ENCODE measurements at regions not wholly inside any gene's neighbourhood (a gene's known extent, or its start where the extent isn't known, plus 50 kb on each side); places are given as distances from the start of the nearest gene placed in this dataset.
"Not testable (repeated sequence)": the region's sequence is repeated elsewhere in the genome, so short reads cannot be mapped to it uniquely, and the experiment has no call there.

DNA sequence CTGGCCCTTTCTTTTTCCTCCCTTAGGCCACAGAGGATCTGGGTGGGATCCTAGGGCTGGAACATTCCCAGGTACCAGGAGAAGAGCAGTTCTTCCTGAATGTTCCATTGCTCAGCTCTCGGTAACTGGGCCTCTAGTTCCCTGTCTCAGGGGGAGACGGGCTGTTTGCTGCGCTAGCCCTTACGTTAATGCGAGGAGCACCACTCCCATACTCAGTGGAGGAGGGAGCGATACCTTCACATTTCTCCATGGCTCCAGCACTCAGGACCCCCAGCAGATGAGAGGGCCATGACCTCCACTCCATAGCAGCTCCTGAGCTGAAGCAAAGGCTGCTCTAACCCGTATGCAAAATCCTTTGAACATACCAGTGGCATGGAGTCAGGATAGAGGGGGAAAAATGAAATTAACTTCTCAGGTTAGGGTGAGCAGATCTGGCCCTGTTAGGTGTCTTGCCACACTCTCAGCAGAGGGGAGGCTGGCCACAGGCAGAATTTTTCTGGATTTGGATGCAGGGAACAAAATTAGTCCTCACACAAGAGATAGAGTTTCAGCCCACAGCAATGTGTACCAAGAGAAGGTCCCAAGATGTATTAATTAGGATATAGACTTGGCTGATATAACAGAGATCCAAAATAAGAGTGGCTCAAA is 206.7 kb downstream of the ZFP36L2 start:
- DNase-seq (ENCODE audit: low read depth, low spot score) = no peak

DNA sequence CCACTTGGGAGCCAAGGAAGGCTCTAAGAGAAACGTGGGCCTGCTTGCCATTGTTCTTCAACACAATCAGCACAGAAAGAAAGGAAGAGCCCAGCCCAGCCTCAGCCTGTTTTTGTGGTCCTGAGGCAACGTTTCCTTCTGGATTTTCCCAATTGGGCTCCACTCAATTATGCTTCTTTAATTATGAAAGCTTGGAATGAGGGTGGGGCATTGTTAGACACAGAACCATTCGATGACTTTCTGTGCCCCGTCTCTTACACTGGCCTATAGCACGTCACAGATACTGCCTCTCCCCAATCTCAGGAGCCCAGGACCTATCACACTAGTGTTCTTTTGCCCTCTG is 207.4 kb downstream of the ZFP36L2 start:
- DNase-seq (ENCODE audit: low read depth, low spot score) = no peak

DNA sequence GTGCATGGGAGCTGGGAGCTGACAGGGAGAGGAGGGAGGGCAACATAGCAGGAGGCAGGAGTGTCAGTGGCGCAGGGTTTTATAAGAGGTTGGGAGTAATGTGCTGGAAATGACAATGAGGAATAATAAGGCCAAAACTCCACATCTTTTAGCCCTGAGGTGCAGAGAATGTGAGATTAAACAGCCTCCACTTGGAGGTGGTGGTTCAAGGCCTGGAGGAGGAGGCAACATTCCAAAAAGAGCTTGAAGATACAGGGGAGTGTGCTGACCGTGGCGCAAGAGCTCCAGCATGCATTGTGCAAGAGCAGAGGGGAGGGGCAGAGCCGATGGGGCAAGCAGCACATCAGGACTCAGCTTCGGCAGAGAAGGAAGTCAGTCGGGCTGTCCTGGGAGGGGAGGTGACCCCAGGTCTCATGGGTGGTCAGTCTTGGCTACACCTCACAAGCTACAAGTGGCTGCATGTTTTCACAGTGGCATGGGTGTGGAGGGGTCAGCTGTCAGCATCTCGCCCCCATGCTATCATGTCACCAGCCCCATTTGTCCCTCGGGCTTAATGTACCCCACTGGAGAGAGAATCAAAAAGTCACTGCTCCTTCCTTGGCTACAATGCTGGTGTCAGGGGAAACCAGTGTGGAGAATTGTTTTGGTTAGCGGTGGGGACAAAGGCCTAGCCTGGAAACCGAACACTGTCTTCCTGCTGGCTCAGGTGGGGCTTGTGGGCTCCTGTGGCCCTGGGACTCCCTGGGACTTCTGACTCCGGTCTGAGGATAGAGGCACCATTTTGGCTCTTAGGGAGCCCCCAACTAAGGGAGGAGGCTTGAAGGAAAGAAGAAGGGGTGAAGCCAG is 208.0 kb downstream of the ZFP36L2 start:
- DNase-seq (ENCODE audit: low read depth, low spot score) = no peak

DNA sequence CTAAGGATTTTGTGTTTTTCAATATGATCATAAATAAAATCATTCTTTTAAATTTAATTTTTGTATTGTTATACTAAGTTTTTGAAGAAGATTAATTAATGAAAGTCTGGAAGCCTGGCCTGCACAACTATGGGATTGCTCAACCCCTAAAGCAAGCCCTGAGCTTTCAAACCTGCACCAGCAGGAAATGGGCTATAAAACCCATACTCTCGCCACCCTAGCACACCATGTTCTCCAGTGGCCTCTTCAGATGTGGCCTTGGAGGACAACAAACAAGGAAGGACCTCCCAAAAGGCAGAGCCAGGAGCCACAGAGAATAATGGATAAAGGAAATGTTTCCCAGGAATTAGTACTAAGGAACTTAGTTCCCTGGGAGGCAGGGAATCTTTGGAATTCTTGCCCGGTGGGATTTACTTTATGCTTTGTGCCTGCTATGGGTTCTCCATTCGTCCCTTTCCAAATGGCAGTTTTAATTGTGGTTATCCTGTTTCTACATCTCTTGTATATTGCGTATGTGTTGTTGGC is 212.5 kb downstream of the ZFP36L2 start:
- no peak for DNase-seq (ENCODE audit: low read depth, low spot score)

DNA sequence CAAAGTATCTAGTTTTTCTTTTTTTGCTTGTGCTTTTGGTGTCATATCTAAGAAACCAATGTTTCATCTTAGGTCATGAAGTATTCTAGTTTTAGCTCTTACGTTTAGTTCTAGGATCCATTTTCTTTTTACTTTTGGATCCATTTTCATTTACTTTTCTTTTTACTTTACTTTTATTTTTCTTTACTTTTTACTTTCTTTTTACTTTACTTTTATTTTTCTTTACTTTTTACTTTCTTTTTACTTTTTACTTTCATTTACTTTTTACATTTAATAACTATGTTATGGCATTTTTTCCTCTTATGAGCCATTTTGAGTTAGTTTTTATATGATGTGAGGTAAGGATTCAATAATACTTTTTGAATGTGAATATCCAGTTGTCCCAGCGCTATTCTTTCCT is 213.4 kb downstream of the ZFP36L2 start:
- DNase-seq (ENCODE audit: low read depth, low spot score) = no peak

DNA sequence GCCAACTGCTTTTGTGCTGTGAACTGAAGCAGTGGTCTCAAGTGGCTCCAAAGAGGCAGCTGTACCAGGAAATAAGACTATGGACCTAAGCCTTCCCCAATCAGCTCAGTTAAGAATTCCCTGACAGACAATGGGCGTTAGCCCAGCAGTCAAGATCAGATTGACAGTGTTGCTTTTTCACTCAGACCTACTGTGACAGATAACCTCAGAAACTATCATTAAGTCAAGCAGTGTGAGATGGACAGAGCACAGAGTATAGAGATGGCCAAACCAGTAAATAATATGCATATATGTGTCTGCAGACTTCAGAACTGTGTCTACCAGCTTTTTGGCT is 215.3 kb downstream of the ZFP36L2 start:
- no peak for DNase-seq (ENCODE audit: low read depth, low spot score)

DNA sequence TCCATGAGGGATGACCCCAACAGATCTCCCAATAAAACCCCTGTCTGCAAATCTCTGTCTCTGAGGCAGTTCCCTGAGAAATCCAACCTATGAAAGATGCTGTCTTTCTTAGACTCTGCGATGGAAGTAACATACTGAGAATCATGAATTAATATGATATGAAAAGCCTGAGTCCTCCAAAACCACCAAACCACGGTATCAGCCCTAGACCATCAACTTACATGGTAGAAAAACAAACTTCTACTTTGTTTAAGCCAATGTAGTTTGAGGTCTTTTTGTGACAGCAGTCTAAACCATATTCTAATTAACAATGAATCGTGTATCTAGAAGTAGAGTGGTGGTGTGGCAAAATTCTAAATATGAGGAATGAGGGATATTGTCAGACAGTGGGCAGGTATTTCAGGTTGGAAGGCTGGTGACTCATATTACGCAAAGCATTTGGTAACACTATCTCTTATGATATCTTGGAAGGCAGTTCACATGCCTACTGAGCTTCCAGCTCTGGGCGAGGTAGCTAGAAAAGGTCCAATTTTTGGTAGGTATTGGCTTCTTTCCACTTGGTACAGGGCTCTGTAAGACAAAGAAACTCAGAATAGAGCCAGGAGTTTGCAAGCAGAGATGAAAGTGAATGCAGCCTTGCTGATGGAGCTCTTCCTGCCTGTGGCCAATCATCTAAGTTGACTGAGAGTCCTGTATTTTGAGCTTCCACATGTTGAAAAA is 215.8 kb downstream of the ZFP36L2 start:
- DNase-seq (ENCODE audit: low read depth, low spot score) = no peak

DNA sequence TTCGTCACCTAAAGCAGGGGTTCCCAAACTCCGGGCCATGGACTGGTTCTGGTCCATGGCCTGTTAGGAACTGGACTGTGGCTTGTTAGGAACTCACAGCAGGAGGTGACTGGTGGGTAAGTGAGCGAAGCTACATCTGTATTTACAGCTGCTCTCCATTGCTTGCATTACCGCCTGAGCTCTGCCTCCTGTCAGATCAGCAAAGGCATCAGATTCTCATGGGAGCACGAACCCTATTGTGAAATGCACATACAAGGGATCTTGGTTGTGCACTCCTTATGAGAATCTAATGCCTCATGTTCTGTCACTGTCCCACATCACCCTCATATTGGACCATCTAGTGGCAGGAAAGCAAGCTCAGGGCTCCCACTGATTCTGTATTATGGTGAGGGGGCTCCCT is 217.0 kb downstream of the ZFP36L2 start:
- no peak for DNase-seq (ENCODE audit: low read depth, low spot score)

DNA sequence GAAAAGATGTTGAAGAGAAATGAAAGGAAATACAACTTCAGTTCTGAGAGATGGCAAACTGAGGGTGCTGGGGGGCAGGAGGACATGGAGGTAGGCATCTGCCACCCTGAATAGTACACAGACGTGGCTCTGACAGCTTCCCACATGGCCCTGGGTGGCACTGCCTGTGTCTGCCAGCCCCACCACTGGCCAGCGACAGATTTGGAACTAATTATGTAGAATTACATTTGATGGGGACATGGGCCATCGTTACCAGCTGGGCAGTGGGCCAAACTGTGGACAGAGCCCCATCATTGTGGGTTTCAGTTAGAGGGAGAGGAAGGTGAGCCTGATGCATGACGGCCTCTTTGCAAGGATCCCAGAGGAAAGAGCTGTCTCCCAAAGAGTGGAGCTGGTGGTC is 216.0 kb upstream of the HAAO start:
- DNase-seq (ENCODE audit: low read depth, low spot score) = no peak

DNA sequence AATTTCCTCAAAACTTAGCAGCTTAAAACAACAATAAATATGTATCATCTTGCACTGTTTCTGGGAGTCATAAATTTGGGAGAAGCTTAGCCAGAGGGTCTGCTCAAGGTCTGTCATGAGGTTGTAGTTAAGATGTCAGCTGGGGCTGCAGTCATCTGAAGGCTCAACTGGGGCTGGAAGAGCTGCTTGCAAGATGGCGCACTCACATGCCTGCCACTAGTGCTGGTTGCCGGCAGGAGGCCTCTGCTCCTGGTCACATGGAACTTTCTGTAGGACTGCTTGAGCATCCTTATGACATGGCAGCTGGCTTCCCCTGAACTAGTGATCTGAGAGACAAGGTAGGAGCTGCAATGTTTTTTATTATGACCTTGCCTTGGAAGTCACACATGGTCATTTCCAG is 215.5 kb upstream of the HAAO start:
- no peak for DNase-seq (ENCODE audit: low read depth, low spot score)

DNA sequence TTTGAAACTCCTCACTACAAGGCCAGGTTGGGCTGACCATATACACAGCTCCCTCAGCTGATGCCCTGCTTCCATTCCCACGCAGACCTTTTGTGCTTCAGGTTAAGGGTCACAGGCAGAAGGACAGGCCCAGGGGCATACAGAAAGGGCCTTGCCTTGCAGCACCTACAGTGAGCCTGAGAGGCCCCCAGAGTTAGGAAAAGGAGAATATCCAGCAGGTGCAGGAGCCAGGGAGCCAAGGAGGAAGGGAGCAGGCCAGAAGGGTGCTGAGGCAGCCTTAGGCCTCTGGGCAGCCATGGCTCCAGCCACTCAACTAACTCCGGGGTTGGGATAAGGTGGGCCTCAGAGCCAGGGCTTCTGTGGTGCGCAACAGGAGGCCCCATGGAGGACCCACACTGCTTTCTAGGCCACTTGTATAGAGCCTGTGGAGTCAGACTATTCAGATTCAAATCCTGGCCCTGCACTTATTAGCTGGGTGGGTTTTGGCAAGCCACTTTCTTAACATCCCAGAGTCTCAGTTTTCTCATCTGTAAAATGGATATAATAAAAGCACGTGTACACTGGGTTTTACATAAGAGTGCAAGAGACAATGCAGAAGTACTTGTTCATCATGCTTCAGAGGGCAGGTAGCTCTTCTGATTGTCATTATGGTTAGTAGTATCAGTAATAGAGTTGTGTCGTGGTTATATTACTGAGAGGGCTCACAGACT is 214.6 kb upstream of the HAAO start:
- no peak for DNase-seq (ENCODE audit: low read depth, low spot score)

DNA sequence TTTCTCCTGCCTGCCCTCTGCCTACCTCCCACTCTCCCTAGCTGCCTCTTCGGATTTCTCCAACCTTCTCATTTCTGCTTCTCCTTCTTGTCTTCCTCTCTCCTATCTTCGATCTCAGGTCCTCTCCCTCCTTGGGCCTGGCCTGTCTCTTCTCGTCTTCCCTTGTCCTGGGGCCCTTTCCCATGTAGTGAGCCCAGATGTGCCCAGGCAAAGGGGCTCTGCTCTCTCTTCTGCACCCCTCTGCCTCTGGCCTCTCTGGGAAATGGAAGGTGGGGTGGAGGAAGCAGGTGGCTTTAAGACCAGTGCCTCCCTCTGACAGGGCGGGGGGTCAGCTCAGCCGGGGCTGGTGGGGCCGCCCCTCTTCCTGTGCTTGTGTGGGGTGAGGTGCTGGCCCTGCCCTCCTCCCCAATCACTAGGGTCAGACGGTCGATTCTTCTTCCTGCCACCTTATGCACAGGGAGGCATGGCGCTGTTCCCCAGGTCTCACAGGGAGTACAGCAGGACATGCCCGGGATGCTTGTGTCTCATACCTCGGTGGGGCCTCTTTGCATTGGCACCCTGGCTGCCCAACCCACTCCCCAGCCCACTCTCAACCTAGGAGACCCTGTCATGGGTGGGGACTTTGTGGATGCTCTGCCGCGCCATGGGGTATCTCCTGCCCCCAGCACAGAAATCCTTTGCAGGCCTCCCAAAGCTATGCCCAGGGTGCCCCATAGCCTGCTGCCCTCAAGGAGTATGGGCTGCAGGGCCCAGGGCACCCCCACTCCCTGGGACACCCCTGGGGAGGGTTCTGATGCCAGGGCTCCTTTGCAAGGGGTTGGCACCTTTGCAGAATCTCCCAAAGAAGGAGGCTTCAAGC is 213.8 kb upstream of the HAAO start:
- no peak for DNase-seq (ENCODE audit: low read depth, low spot score)

DNA sequence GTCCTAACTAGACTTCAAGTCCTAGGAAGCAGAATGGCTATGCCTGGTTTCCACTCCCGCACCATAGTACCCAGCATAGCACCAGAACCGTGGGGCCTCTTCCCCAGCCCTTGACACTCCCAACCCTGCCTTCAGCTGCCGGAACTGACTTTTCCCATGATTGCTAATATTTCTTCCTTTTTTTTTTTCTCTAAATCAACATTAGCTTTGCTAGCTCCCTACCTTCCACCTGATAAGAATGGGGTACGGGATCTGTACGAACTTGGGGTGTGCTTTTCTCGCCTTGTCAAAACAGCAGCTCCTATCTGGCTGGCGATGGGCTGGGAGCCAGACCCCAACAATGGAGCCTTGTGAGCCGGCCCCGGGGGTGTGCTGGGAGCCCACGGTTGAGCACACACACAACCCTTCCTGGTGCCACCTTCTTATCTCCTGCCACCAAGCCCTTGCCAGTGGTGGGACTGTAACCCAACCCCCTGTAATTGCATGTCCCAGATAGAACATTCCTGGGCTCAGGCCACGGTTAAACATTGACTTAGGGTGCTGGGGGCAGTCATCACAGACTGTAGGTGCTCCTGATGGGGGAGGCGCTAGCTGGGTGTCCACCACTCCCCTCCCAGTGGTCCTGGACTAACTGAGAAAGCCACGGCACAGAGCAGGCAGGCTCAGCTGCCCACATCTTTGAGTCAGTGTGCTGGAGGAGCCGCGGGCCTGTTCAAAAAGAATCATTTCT is 213.0 kb upstream of the HAAO start:
- DNase-seq (ENCODE audit: low read depth, low spot score) = no peak

DNA sequence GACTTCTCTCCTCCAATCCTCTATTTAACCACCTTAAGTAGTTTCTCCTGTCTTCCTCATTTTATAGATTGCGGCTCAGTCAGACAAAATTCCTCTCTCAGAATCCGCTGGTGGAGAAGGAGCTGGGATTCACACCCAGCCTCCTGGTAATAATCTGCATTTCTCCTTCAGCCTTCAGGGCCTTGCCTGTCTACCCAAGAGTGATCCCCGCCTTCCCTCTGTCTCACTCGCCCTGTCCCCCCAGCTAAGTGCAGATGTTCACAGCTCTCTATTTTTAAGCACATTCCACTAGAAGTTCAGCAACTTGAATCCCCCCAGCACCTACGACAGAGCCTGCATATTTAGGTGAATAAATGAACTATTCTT is 212.5 kb upstream of the HAAO start:
- no peak for DNase-seq (ENCODE audit: low read depth, low spot score)

DNA sequence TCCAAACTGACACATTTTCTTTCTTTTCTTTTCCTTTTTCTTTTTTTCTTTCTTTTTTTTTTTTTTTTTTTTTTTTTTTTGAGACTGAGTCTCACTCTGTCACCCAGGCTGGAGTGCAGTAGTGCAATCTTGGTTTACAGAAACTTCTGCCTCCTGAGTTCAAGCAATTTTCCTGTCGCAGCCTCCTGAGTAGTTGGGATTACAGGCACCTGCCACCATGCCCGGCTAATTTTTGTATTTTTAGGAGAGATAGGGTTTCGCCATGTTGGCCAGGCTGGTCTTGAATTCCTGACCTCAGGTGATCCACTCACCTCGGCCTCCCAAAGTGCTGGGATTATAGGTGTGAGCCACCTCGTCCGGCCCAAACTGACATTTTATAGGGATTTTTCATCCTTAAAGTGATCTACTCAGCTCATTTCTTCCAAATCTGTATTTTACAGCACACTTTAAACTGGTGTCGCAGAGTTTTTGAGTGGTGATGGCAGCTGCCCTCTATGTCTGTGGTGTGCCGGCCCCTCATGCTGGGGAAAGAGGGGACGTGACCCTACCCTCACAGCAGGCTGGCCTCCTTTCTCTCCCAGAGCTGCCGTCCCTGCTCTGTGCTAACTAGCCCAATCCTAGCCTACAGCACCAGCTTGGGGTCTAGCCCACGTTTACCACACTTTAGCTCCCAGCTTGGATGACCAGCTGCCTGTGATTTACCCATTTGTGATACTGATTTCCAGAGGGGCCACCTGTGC is 211.9 kb upstream of the HAAO start:
- DNase-seq (ENCODE audit: low read depth, low spot score) = not testable (repeated sequence)

DNA sequence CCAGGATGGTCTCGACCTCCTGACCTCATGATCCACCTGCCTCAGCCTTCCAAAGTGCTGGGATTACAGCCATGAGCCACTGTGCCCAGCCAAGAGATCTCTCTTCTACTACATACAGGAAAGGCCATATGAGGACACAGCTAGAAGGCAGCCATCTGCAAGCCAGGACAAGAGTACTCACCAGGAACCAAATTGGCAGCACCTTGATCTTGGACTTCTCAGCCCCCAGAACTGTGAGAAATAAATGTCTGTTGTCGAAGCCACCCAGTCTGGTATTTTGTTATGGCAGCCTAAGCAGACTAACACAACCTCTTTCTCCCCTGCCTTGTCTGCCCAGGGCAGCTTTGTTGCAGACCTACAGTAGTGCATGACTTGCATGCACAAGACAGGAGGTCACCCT is 211.3 kb upstream of the HAAO start:
- DNase-seq (ENCODE audit: low read depth, low spot score) = no peak

DNA sequence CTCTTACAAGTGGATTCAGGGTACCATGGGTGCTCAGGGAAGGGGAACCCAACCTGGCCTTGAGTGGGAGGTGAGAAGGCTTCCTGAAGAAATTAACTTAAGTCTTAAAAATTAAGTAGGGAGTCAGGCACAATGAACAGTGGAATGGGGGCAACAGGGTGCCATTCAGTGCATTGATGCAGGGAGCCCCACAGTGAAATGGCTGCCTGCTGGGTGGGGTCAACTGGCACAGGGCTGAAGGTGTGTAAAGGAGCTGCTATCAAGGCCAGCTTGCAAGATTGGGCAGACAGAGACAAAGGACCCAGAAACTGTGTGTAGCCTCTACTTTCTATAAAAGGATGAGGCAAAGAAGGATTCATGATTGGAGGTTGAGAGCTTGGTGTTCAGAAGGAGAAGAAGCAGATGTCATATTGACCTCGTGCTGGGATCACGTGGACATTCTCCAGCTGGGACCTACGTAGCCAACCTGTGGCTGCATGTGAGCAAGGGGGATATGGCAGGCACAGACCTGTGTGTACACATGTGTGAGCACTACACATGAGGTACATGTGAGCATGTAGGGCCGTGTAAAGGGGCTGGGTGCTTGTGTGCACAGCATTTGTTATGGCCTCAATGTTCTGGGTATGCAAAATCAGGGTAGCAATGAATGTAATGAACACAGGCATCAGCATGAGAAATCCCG is 209.5 kb upstream of the HAAO start:
- DNase-seq (ENCODE audit: low read depth, low spot score) = no peak

DNA sequence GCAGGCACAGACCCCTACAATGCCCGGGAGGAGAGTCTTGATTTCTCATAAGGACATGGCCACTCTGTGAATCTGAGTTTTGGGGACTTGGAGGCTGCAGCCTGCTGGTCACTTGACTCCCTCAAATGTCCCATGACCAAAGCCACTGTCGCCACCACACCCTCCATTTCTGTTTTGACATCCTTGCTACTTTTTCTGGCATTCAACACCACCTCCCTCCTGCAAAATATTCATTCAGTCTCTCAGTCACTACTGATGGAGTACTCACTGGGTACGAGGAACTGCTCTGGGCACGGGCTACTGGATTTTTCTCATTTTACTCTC is 208.6 kb upstream of the HAAO start:
- no peak for DNase-seq (ENCODE audit: low read depth, low spot score)

DNA sequence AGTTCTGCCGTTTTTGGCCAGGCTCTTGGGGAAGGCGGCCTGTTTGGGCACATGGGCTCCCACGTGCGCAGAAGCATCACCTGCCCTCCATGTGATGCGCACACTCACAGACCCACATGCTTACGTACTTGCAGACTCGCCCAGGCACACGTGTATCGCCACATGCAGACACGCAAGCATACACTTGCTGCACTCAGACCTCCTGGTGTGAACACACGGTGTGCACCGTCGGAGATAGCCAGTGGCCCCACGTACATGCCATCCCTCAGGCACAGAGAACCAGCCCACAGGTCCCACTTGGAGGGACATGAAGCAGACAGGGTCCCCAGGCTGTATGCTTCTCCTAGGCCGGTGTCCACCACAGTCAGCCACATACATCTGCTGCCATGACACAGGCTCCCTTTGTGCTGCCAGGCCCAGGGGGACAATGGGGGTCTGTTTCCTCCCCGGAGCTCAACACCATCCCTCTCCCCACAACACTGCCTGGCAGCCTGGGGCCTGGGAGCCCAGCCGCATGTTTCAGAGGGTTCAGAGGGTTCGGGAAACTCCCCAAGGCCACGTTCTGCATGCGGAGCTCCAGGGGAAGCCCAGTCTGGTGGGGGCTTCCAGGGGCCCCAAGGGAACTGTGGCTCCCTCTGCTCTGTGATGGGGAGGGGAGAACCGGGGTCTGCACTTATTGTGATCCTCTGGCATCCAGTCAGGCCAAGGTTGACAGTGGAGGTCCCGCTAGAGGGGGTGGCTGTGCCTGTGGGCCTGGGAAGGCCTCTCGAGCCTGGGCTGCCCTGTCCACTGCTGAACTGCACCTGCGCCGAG is 208.1 kb upstream of the HAAO start:
- no peak for DNase-seq (ENCODE audit: low read depth, low spot score)
